NCI-H226 (cell line): ENCODE measurements at regions not wholly inside any gene's neighbourhood (a gene's known extent, or its start where the extent isn't known, plus 50 kb on each side); places are given as distances from the start of the nearest gene placed in this dataset.
"Not testable (repeated sequence)": the region's sequence is repeated elsewhere in the genome, so short reads cannot be mapped to it uniquely, and the experiment has no call there.

Experiments
- DNase-seq: peaks from one replicate; pipeline ENCODE4 v3.0.0-alpha.2; 2015

DNA sequence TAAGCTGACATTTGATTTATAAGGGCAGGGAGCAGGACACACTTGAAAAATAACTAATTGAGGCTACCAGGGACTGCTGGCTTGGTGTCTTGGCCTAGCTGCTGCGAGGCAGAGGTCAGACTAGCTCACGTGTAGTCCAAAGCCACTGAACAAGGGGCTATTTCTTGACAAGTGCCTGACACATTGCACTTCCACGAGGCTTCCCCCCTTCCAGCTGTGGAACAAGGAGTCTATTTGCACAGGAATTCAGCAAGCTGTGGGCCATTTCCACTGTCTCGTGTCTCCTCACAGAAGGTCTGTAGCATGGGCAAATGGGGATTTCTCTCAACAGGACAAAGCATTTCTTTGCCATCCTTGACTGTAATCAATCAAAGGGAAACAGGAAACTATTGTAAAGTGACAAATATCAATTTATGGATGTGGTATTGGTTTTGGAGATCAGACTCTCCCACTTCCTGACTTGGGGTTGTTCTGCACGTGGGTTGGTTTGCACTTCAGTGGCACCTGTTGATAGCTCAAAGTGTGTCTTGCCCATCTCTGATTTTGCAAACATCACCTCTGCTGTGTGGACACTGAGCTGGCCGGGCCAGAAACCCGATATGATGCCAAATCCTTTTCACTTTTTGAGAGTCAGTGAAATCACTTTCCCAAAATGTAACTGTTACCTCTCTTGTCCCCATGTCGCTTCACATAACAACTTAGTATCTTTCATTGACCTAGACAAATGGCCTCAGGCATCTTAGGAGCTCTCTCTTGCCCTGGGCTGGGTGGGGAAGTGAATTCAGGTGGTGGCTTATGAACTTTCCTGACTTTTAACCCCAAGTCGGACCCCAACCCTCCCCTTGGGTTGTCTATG, 107.4 kb upstream of the MAMLD1 start:
- no peak for DNase-seq

DNA sequence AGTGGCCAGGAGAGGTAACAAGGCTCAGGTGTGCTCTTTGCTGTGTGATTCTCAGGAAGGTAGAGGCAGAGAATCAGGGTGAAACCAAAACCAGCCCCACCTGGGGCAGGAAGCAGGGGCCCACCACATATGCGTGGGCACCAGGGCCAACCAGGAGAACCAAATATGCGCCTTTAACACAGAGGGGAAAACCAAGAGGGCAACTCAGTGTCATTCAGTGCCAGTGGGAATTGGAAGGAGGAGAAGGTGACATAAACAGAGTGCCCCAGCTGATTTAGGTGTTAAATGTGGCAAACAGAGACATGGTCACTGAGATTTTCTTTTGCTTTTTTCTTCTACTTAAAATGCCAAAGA, 106.8 kb upstream of the MAMLD1 start:
- no peak for DNase-seq

DNA sequence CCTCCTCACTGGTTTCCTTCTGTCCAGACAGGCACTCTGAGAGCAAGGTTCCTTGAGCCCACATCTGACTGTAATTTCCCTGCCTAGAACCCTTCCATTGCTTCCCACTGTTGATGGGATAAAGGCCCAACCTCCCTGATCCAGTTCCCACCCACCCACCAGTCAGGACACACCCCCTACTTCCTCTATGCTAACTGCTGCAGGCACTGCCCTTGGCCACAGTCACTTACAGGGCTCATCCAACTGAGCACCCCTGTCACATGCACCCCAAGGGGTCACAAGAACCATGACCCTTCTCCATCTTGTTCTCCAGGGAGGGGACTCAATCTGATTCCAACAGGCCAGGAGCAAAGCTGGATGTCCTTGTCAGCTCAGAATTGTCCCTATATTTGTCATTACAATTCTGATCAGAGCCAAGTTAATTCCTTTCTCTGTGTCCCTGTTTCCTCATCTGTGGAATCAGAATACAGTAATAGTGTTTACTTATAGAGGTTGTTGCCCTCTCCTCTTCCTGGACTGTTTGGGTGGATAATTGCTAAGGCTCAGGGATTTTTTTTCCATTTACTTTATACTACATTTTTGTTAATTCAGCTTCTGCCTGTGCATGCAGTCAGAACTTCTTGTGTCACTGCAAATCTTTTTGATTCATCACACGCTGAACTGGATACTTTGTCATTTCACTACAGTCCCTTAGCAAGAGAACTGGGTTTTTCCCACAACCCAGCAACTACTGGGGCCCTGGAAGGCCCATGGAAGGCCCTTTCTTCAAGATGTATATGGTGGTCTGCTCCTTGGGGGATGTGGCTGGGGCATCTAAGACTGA, 105.6 kb upstream of the MAMLD1 start:
- DNase-seq: no peak

DNA sequence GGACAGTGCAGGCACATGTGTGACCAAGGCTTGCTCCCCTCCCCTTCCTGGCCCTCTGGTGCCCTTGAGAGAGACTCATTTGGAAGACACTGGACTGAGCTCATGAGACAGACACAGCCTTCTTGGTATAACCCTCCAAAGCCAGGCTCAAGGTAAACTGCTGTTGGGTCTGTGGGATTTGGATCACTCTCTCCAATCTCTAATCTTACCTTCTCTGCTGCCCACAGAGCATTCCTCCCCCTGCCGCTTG, 105.0 kb upstream of the MAMLD1 start:
- DNase-seq: no peak

DNA sequence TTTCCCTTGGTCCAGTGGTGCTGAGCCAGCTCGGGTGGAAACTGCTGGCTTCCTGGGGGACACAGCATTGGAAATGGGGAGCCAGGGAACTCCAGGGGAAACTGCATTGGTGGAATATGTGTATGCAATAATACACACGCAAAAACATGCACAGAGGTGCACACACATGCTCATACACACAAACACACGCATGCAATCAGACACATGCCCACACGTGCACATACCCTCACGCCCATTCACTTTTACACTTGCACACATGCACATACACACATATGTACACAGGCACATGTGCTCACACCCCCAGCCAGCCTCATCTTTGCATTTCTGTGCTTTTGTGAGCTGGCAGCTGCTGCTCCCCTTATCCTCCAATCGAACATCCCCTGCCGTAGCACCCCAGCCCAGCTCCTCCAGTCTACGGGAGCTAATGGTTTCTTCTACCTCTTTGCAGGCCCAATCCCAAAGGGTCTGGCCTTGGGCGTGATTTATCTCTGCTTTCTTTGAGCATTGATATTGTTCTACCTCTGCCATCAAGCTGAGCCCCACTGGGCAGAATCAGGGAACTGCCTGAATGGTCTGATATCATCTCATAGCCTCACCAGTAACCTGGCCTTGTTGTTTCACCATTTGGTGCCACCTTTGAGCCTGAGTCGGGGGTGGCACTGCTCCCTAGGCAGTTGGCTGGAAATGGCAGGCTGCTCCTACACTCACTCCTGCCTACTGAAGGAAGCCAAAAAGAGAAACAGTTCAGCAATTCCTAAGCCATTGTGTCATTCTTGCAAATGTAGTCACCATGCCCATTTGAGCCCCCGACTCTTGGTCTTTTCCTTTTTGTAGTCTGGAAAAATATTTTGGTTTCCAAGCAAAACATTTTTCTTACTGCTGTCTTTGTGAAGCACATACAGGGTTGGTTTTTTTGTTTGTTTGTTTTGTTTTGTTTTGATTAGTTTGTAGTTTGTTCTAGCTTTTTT, 104.4 kb upstream of the MAMLD1 start:
- no peak for DNase-seq

DNA sequence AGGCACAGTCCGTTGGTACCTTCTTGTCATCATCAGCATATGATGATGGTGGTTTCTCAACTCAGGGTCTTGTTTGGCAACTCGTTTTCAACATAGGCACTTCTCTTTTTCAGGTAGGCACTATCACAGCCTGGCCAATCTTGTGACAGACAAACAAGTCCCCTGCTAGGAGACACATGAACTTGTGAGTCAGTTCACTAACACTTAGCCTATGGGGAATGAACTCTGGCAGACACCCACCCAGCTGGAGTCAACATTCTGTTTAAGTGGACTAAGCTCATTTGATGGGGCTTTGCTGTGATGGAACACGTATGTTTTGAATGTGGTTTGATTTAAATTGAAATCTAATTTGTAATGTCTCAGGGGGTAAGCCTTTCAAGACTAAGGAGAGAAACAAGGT, 100.7 kb upstream of the MAMLD1 start:
- no peak for DNase-seq

DNA sequence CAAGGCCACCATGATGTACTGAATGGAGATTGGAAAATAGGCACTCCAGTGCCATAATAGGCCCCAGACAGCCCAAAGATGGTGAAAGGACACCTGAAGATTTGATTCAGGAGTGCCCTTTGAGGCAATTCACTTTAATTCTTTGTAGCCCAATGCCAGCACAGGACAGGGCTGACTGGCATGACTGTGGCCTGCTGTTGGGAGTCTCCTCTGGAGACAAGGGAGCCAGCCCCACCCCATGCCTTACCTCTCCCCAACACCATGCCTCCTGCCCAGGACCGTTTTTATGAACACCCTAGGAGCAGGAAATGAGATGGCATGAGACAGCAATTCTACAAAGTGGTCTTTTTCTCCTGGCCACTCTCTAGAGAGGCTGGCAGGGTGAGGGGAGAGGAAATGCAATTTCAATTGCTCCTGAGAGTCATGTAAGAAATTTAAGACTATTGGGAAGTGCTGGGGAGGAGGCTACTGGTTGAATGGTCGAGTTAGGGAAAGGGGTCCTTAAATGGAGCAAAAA, 94.2 kb upstream of the MAMLD1 start:
- DNase-seq: no peak

DNA sequence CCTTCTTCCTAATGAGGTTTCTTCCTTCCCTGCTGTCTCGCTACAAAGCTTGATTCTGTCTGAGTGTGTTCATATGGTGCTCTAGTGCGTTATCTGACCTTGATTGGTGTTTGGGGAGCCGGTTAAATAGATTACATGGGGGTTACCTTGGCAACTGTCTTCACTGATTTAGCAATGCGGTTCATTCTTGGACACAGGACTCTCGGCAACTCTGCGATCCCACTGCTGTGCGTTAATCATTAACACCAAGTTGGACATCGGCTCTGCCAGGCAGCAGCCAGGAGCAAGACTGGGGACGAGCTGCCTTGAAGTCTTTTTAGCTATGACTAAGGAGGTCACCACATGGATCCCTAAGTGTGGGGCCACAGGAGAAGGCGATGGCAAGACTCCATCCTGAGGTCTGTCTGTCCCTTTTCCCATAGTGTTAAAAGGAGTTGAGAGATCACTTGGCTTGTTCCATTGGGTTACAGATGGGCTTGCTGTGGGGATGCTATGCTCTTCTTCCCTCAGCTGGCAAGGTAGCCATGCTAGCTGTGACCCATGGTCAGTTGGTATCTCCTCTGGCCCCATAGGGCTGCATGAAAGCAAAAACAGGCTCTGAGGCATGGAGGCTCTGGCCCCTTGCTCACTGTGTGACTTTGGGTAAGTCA, 93.4 kb upstream of the MAMLD1 start:
- no peak for DNase-seq

DNA sequence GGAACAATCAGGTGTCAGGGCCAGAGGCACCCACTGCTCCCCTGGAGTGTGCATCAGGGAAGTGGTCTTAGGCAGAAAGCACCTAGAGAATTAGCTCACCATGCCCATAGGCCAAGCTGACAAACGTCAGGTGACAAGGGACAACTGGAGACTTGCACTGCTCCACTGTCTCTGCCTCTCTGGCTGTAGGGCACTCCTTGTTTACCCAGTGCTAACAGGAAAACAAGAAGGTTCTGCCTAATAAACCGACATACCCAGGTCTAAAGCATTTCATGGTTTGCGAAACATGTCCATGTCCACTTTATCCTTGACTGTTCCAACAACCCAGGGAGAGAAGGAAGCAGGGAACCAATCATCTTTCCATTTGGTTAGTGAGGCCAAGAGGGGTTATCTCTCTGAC, 92.5 kb upstream of the MAMLD1 start:
- DNase-seq: no peak

DNA sequence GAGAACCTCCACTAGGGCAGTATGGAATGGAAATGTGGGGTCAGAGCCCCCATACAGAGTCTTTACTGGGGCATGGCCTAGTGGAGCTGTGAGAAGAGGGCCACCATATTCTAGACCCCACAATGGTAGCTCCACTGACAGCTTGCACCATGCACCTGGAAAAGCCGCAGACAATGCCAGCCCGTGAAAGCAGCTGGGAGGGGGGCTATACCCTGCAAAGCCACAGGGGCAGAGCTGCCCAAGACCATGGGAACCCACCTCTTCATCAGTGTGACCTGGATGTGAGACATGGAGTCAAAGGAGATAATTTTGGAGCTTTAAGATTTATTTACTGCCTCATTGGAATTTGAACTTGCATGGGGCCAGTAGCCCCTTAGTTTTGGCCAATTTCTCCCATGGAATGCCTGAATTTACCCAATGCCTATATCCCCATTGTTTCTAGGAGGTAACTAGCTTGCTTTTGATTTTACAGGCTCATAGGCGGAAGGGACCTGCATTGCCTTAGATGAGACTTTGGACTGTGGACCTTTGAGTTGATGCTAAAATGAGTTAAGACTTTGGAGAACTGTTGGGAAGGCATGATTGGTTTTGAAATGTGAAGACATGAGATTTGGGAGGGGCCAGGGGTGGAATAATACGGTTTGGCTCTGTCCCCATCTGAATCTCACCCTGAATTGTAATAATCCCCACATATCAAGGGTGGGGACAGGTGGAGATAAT, 89.4 kb upstream of the MAMLD1 start:
- not testable (repeated sequence) for DNase-seq

DNA sequence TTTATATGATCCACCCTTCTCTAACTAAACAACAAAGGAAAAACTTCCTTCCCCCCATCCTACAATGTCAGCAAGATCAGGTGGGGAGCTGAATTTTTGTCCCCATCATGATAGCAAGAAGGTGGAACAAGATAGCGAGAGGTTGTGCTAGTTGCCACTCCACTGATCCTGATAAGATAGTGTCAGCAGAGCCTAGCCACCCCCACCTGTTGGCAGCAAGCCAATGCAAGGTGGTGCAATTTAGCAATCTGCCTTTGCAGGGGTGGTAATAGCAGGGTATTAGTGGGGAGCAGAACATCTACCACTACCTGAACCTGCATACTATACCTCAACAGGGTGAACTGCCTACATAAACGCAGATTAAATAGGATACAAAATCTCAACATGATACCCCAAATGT, 80.2 kb upstream of the MAMLD1 start:
- DNase-seq: no peak

DNA sequence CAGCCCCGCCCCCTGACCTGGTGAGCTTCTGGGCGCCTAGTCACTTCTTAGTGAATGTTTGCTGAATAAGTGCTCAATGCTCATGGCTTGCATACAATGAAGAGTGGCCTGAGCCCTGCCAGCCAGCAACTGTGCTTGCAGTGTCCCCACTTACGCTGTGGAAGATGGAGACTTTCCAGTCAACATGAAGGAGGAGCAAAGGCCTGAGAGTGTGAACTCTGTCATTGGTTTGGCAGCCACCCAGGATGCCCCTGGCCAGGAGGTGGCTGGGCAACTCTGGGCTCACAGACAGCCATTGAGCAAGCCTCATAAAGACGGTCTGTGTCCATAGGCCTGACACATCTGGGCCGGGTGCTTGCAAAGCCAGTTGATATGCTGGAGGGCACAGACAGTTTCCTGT, 72.1 kb upstream of the MAMLD1 start:
- DNase-seq: no peak

DNA sequence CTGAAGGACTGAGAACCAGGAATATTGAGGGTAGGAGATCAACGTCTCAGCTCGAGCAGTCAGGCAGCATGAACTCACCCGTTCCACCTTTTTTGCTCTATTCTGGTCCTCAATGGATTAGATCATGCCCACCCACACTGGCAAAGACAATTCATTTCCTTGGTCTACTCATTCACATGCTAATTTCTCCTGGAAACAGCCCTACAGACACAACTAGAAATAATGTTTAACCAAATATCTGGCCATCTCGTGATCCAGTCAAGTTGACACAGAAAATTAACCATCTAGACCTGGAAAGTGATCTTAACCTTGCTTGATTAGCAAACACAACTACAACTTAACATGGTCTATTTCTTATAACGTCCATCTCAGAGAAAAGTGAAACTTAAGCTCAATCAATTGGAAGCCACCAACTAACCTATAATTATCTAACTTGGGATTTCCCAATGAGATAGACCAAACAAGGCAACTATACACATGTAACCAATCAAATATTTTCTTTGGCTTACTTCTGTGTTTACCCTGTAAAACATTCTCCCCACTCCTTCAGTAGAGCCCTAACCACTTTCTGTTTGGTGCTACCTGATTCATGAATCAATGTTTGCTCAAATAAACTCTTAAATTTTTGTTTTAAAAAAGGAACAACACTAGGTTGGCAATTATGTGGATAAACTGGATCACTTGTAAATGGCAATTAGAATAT, 69.7 kb upstream of the MAMLD1 start:
- DNase-seq: no peak

DNA sequence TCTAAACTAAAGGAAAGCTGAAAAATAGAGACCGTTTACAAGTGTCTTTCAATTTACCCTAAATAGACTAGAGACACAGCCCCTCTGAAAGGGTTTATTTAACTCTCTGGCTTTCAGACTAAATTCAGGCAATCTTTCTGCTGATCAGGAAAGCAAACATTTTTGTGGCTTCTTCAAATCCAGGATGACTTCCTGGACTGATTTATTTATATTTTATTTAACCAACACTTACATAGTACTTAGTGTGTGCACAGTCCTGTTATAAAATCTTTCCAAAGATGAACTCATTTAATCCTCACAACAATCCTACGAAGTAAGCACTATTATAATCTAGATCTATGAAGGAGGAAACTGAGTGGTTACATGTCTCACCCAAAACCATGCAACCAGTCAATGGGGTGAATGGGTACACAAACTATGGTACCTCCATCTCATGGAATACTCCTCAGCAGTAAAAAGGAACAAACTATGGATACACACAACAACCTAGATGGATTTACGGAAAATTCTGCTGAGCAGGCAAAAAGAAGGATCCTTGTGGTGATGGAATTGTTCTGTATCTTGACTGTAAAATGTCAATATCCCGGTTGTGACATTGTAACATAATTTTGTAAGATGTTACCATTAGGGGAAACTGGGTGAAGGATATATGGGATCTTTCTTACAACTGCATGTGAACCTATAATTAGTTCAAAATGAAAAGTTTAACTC, 64.1 kb upstream of the MAMLD1 start:
- no peak for DNase-seq

DNA sequence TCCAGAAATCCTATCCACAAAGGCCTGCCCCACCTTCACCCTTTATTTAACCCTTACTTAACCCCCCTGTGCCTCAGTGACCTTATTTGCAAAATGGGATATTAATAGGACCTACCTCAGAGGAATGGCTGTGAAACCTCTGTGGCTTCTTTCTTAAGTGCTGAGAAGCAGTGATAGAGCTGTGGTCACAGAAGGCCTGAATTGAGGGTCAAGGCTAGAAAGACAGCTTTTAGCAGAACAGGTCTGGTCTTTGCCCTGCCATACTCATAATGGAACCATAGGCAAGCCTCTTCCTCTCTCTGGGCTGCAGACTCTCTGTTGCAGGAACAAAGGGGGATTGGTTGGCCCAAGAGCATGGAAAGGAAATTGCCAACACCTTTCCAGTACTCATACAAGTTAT, 63.5 kb upstream of the MAMLD1 start:
- no peak for DNase-seq

DNA sequence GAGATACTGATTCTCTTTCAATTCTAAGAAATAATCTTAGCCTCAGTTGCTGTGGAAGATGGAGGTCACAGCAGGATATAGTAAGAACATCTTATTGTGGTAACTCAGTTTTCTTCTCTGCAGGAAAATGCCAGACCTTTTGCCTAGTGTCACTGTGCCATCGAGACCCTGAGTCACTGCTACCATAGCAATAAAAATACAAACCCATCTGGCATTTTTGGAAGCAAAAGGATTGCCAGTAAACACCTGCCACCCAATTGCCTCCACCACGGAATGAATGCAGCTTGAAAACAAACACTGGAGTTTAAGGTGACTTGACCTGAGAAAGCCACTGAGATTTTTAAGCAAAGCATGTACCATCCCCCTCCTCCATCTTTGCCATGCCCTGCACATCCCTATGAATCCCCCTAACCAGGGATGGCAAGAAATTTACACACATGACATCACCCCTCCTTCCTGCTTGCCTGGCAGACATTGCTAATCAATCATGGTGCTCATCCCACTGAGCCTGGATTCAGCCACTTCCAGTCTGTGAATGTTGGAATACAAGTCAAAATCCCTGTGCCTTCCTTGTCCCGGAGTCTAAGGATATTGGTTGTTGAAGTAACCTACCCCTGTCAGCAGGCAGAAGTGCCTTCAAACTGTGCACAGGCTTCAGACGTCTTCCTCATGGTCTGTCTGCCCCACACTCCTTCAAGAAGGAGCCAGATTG, 59.6 kb upstream of the MAMLD1 start:
- DNase-seq: no peak

DNA sequence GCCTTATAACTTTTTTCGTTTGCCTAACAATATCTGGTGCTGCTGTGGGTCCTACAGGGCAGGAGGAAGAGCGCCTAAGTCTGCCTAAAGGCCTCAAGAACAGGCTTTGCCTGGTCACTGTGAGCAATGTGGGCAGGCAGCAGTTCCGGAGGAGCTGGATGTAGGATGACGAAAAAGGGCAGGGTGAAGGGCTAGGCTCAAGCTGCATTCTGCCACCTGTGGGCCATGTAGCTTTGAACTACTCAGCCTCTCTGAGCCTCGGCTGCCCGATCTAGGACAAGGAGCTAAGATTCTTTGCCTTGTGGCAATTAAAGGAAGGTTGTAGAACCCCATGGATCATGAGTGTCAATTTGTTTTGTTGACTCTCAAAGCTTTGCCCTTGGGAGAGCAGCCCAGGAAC, 57.1 kb upstream of the MAMLD1 start:
- DNase-seq: no peak

DNA sequence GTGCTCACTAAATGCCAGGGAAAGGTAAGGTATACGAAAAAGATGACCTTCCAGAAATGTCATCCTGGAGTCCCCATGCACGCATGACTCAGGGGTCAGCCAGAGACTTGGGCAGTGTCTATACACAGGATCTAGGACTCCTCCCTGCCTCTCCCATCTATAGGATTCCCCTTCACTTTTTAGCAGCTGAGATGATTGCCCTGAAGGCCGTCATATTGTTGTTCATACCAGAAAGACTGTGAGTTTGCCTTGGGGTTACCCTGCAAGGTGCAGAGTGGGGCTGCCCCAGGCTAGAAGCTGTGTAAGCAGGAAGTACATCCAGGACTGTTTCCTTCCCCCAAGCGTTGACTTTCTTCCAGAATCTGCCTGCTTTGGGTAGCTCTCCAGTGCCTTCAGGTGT, 55.1 kb upstream of the MAMLD1 start:
- DNase-seq: no peak

DNA sequence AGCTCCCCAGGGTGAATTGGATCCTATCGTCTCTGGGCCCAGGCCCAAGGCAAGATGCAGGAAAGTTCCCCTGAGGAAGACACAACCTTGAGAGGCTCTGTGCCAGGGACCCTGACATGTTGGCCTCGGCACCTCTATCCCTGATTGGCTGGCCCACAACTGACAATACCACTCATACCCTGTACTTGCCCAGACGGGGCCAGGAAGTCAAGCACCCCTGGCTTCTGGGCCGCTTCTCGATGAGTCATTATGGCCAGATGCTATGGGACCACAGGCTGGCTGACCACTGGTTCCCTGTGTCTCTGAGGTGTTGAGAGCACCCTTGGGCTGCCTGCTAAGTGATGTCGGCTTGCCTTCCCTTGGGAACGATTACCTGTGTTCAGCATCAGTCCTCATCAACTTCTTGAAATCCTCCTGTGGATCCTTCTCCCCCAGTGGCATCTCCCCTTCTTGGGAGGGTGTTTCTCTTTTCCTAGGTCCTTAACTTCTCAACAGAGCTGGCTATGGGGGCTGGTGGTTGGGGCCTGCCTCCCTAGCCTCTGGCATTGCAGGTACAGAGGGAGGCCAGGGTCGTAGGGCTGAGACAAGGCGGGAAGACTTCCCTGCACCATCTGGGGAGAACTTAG, 54.5 kb upstream of the MAMLD1 start:
- DNase-seq: no peak

DNA sequence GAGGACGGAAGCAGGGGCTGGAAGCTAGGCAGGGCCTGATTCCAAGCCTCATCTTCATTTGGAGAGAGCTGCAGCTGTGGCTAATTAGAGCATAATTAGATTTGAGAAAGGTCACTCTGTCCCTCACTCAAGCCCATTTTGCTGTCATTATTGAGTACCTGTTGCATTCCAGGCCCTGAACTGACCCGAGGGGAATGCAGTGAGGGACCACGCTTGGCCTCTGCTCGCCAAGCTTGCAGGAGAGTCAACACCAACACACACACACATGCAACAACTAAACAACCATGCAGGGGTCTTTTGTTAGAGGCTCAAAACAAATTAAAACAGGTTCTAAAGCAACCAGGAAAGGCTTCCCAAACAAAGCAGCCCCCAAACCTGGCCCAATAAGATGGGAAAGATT, 52.7 kb upstream of the MAMLD1 start:
- no peak for DNase-seq
